Tibial artery (tissue), 4 donors: ENCODE measurements at regions not wholly inside any gene's neighbourhood (a gene's known extent, or its start where the extent isn't known, plus 50 kb on each side); places are given as distances from the start of the nearest gene placed in this dataset.
A peak's percentile ranks its signal among the peaks of the same experiment; 100 is the strongest.

ENCODE experiments used
- DNase-seq, 2 donors: peaks; one replicate each; pipeline ENCODE4 v3.0.0-alpha.2; 2019
- H3K27ac ChIP-seq, 2 donors: fragments of 200-600 bp; sonication (generic) in 1 of 2; 1 replicate in 1 of 2; 2 replicates in 1 of 2; pipeline ENCODE4 v1.5.1; 2018 to 2019; ENCODE audit warnings: mild to moderate bottlenecking in 1 of 2
- H3K27me3 ChIP-seq, 2 donors: fragments of 200-600 bp; sonication (generic) in 1 of 2; one replicate each; pipeline versions ENCODE4 v1.5.1 to v1.6.0; 2016 to 2019
- H3K36me3 ChIP-seq, 3 donors: fragments of 200-600 bp; sonication (generic) in 2 of 3; one replicate each; pipeline ENCODE4 v1.5.1; 2016 to 2019; ENCODE audit warnings: mild to moderate bottlenecking in 2 of 3
- H3K4me1 ChIP-seq, 4 donors: fragments of 200-600 bp; sonication (generic) in 2 of 4; 1 replicate in 3 of 4; 2 replicates in 1 of 4; pipeline ENCODE4 v1.5.1; 2016 to 2019
- H3K4me3 ChIP-seq, 2 donors: fragments of 200-600 bp; sonication (generic) in 1 of 2; 1 replicate in 1 of 2; 2 replicates in 1 of 2; pipeline ENCODE4 v1.5.1; 2018 to 2019; ENCODE audit warnings: mild to moderate bottlenecking in 2 of 2
- H3K9me3 ChIP-seq, 3 donors: fragments of 200-600 bp; sonication (generic) in 1 of 3; one replicate each; pipeline ENCODE4 v1.5.1; 2016 to 2019
- intact Hi-C: fragments of 100-400 bp; cut with DNase I; formaldehyde crosslinking; loops from one replicate; pipeline ENCODE4 v1.15.0; 2023; ENCODE audit warnings: low total_unique reads
- TF ChIP-seq, protein P1 (sequence below), 2 experiments: fragments of 200-600 bp in 1 of 2; fragments of 450-650 bp in 1 of 2; IDR thresholded peaks; one replicate each; pipeline ENCODE4 v1.5.1; 2017 to 2019; ENCODE audit warnings: antibody characterized with exemption in 2 of 2, mild to moderate bottlenecking in 1 of 2, moderate library complexity in 1 of 2

DNA sequence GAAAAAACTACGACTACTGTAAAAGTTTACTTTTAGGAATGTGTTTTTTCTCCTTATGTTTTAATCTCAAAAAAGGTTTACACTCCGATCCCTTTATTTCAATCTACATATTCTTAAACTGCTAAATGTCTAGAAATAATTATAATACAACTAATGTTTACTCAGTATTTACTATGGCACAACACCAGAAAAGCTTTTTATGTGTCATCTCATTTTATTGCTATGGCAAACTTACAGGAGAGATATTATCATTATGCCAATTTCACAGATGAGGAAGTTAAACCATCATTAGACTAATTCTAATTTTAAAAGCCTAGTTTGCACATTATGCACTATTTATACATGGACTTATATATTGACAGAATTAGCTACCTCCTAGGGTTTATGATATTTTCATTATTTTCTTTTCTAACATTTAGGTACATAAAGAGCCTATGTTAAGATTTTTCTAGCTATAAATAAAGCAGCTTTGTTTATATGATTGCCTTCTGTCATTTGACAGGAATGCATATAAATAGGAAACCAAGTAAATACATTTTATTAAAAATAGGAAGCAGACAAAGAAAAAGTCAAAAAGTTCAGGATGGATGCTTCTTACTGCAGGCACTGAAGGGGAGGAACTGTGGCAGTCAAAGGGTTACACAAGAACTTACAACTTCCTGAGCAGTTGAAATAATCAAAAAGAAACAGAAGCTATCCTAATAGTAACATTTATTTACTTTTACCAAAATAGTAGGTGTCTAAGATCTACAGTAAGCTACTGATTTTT, 442.4 kb downstream of the LTN1 start:
- TF ChIP-seq, protein P1, sequence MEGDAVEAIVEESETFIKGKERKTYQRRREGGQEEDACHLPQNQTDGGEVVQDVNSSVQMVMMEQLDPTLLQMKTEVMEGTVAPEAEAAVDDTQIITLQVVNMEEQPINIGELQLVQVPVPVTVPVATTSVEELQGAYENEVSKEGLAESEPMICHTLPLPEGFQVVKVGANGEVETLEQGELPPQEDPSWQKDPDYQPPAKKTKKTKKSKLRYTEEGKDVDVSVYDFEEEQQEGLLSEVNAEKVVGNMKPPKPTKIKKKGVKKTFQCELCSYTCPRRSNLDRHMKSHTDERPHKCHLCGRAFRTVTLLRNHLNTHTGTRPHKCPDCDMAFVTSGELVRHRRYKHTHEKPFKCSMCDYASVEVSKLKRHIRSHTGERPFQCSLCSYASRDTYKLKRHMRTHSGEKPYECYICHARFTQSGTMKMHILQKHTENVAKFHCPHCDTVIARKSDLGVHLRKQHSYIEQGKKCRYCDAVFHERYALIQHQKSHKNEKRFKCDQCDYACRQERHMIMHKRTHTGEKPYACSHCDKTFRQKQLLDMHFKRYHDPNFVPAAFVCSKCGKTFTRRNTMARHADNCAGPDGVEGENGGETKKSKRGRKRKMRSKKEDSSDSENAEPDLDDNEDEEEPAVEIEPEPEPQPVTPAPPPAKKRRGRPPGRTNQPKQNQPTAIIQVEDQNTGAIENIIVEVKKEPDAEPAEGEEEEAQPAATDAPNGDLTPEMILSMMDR (IDR thresholded peaks at IDR 0.05): no peak
- intact Hi-C loops: no loop called here
- DNase-seq: no peak
- Histone ChIP-seq H3K4me1 (no peaks in the 10 kb centered on the region), H3K27ac (no peak overlapping the region), H3K4me3 (no peak overlapping the region), H3K9me3 (no peaks in the 10 kb centered on the region), H3K36me3 (peaks cover 0 to 7% (median 6%) of the 10 kb centered on the region in 3 donors), H3K27me3 (no peaks in the 10 kb centered on the region)

DNA sequence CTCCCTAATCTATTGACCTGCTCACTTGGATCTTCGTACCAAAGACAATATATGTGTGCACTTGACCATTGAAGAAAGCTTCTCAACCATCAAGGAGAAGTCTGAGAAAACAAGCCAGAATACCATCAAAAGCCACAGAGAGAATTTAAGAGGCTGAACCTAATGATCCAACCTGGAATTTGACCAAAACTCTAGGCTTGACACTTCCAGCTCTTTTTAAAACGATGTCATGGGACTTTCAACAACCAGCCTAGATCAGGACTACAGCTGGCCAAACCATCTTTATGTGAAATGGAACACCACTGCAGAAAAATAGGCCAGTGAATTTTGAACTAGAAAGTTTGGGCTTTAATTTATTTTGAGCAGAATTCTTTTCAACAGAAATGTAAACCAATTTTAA, 444.4 kb downstream of the LTN1 start:
- TF ChIP-seq, protein P1 (IDR thresholded peaks at IDR 0.05): no peak
- Histone ChIP-seq H3K4me3 (no peak overlapping the region), H3K27ac (no peak overlapping the region), H3K36me3 (no peaks in the 10 kb centered on the region), H3K27me3 (no peaks in the 10 kb centered on the region), H3K9me3 (no peaks in the 10 kb centered on the region), H3K4me1 (no peaks in the 10 kb centered on the region)
- no peak for DNase-seq
- intact Hi-C loops: no loop called here

DNA sequence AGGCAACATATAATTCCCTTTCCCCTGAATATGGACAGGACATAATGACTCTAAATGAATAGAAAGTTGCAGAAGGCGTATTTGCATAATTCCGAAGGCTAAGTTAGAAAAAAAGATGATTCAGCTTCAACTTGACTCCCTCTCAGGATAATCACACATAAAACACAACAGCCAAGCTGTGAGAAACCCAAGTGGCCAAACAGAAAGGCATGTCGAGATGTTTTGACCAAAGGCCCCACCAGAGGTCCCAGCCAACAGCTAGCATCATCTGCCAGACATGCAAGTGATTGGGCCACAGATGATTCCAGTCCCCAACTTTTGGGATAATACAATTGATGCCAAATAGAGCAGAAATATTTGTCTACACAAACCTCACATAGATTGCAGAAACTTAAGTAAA, 444.9 kb downstream of the LTN1 start:
- Histone ChIP-seq H3K27me3 (no peaks in the 10 kb centered on the region), H3K9me3 (no peaks in the 10 kb centered on the region), H3K4me1 (no peaks in the 10 kb centered on the region), H3K27ac (no peak overlapping the region), H3K4me3 (no peak overlapping the region), H3K36me3 (no peaks in the 10 kb centered on the region)
- intact Hi-C loops: no loop called here
- DNase-seq: peak in 1 of 2 donors; percentile 24
- TF ChIP-seq, protein P1 (IDR thresholded peaks at IDR 0.05): no peak

DNA sequence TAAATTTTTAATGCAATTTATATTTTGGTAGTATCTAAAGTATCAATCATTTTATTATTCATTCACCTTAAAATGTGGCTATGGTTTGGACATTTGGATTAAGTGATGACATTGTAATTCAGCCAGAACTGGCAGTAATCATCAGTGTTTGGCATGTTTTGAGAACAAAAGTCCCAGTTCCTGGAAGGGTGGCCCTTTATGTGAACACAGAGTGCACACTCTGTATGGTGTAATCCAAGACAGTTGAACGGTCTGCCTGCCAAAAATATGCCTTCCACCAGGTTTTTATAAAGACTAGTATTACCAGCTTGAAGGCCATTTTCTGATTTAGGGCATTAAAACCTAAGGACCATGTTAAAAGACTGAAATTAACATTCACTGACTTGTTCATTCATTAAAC, 448.7 kb downstream of the LTN1 start:
- intact Hi-C loops: no loop called here
- Histone ChIP-seq H3K4me3 (no peak overlapping the region), H3K36me3 (no peaks in the 10 kb centered on the region), H3K27ac (no peak overlapping the region), H3K4me1 (no peaks in the 10 kb centered on the region), H3K9me3 (no peaks in the 10 kb centered on the region), H3K27me3 (no peaks in the 10 kb centered on the region)
- DNase-seq: no peak
- TF ChIP-seq, protein P1 (IDR thresholded peaks at IDR 0.05): no peak

DNA sequence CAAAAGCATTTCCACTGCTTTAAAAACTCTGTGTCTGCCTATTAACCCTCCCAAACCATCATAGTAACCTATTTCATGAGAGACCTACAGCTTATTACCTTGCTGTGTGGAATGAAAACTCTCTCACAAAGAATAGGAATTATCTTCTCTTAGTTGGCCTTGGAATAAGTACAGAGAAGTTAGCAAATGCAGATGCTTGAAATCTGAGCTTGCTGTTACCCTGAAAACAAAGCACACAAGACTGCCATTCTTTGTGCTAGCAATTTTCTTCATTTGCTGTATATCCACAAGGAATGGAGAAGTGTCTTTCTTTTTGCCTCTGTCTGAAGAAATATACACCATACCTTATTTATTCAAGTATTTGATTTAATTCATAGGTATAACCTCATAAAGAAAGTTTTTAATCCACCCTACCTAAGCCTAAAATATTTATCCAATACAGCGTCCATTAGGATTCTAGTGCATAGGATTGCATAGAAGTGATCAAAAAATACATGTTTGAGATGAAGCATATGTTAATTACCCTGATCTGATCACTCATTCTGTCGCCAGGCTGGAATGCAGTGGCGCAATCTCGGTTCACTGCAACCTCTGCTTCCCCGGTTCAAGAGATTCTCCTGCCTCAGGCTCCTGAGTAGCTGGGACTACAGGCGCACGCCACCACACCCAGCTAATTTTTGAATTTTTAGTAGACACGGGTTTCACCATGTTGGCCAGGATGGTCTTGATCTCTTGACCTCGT, 451.1 kb downstream of the LTN1 start:
- no peaks in the 10 kb centered on the region for H3K36me3 ChIP-seq
- TF ChIP-seq, protein P1 (IDR thresholded peaks at IDR 0.05): no peak
- H3K27ac ChIP-seq: no peak overlapping the region
- H3K27me3 ChIP-seq: no peaks in the 10 kb centered on the region
- H3K9me3 ChIP-seq: no peaks in the 10 kb centered on the region
- no peak overlapping the region for H3K4me3 ChIP-seq
- intact Hi-C loops: no loop called here
- DNase-seq: no peak
- H3K4me1 ChIP-seq: no peaks in the 10 kb centered on the region
